ENCODE measurements at regions not wholly inside any gene's neighbourhood (a gene's known extent, or its start where the extent isn't known, plus 50 kb on each side); places are given as distances from the start of the nearest gene placed in this dataset.

- no peak for DNase-seq (ENCODE audit: low spot score)
Measured at GRCh38 chr11:92873551-92873950, 95.9 kb upstream of the MTNR1B start.

DNA sequence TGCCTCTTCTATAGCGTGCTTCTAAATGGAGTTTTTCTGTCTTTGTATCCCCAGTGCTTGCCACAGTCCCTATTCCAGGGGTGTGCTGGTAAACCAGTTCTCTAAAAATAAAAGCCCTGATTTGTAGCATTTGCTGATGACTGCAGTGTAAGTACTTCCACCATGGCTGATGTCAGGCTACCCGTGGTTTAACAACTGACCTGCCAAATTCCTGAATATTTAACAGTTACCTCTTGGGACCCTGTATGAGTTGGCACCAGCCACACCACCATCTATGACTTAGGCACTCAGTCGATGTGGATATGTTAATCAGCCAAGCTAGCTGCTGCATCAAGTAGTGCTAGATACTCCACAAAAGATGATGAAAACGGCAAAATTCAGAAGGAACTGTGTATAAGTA lies 94.0 kb upstream of the MTNR1B start:
- no peak for DNase-seq (ENCODE audit: low spot score)

GRCh38 chr11:92879086-92879485 lies 90.4 kb upstream of the MTNR1B start:
- no peak for DNase-seq (ENCODE audit: low spot score)

DNA sequence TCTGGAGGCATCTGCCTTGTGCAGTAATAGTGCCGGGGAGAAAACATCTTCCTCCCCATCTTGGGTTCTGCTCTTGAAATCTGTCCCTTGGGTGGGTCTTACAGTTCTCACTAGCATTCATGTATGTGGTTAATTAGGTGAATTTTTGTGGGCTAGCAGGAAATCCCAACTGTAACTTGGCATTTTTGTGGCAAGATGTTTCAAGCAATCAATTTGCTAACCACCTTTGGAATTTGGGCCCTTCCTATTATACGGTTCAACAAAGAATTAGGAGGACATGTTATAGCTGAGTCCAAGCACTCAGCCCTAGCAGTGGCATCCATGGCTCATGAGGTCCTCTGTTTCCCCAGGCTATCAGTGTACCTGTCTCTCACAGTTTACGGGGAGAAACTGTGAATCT lies 89.1 kb upstream of the MTNR1B start:
- no peak for DNase-seq (ENCODE audit: low spot score)

GRCh38 chr11:92881940-92882450 lies 87.5 kb upstream of the MTNR1B start:
- DNase-seq (ENCODE audit: low spot score) = no peak

GRCh38 chr11:92882828-92883611 lies 86.4 kb upstream of the MTNR1B start:
- no peak for DNase-seq (ENCODE audit: low spot score)

DNA sequence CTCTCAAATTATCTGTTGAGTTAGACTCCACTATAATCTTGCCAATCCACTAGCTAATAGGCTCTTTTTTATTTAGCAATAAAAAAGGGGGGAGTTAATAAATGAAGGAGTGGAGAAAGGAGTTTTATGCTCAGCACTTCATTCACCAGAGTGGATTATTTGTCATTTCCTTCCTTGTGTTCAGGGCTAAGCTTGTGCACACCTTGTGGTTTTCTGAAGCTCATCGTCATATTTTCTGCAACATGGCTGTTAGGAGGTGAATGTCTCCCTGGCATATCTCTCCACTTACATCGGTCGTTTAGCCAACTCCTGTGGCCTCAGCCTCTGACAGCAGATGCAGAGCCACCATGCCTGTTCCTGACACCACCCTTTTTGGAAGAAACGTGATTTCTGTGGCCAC lies 83.9 kb upstream of the MTNR1B start:
- DNase-seq (ENCODE audit: low spot score) = no peak

GRCh38 chr11:92886243-92886905 lies 83.1 kb upstream of the MTNR1B start:
- peak; percentile 63 for DNase-seq (ENCODE audit: low spot score)

DNA sequence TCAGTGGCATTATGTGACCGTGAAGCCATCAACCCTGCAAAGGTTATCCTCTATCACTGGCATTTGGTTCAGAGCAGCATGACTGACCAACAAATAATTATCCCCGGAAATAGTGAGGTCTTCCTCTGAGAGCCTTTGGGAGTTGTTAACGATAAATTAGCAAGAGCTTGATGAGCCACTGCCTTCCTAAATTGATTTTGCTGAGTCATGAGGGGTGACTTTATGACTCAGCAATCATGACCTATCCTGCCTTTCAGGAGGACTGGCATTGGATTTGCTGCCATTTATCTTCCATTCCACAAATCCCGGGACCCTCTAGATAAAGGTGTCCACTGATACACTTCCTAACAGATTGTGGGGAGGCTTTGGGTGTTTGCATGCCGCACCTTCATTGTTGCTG lies 80.8 kb upstream of the MTNR1B start:
- DNase-seq (ENCODE audit: low spot score) = peak; percentile 14

DNA sequence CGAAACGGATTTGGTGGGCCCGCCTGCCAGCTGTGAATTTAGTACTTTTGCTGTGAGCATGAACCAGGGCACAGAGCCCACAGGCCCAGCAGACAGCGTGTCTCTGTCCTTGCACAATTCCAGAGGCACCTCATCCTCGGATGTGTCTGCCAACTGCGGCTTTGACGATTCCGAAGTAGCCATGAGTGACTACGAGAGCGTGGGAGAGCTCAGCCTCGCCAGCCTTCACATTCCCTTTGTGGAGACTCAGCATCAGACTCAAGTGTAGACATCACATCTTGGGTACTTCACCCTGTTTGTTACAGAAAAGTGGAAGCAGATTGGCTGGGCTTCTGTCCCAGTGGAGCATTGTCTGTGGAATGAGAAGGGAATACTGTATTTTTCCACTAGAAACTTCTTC lies 78.6 kb upstream of the MTNR1B start:
- no peak for DNase-seq (ENCODE audit: low spot score)

GRCh38 chr11:92892802-92893684 lies 76.4 kb upstream of the MTNR1B start:
- DNase-seq (ENCODE audit: low spot score) = no peak

DNA sequence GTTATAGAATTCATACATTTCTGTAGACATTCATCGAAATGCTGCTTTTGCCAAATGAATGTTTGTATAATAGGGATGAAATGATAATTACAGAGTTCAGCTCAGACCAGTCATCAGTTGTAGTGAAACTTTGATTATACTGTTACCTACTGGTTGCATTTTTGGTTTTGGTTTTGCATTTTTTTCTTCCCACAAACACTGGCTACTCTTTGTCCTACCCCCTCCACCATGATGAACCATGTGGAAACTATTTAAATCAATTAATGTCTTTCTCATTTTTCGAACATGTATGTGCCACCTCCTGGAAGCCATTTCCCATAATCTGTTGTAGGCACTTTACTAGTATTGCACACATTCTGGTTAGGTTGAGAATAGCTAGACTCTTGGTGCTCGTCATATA lies 75.3 kb upstream of the MTNR1B start:
- DNase-seq (ENCODE audit: low spot score) = no peak

DNA sequence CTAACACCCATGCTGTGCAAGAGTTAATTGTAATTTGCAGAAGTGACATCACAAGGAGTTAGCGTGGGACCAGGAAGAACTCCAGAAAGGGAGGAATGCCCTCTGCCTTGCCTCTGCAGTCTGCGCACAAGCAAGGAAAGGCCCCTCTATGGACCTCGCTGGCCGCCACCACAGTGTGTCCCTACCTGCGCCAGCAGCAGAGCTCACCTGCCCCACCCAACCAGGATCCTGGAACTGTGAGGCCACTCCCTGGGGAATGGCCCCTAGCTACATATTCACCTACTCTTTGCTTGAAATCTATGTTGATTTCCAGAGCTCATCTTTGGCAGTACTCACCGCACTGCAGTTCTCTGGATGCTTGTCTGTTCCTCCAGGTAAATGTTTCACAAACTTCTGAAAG lies 72.0 kb upstream of the MTNR1B start:
- DNase-seq (ENCODE audit: low spot score) = no peak

GRCh38 chr11:92902417-92902816 lies 67.0 kb upstream of the MTNR1B start:
- no peak for DNase-seq (ENCODE audit: low spot score)

DNA sequence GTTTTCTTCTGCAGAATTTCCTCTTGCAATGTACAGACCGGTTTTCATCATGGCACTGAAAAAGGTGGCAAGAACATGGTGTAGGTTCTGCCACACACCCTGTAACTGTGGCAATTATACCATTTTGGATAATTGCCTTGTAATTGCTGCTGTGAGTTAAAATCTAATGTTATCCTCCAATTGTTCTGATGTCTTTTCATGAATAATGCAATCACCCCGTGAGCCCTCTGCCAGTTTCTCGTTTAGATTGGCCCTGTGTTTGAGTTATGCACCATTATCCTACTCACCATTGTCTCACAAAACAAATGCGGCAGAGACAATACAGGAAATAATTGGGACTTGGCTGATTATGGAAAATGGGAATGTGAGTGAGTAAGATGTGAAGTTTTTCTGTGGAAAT lies 61.8 kb upstream of the MTNR1B start:
- DNase-seq (ENCODE audit: low spot score) = no peak

GRCh38 chr11:92909214-92909613 lies 60.2 kb upstream of the MTNR1B start:
- DNase-seq (ENCODE audit: low spot score) = no peak

DNA sequence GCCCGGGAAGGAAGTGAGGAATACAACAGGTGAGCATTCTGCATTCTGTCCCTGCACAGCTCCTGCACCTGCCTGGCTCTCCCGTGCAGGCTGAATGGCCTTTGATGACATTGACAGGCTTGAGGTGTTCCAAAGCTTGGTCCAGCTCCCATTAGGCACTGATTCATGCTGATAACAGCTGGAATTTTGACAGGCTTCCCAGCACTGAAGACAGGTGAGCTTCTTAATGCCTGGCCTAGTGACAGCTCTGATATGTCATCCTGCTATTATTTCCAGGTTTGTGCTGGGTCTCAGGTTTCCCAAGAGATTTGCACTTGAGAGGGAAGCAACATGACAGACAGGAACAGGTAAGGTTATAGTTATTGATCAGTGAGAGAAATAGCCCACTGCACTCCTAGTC lies 58.0 kb upstream of the MTNR1B start:
- no peak for DNase-seq (ENCODE audit: low spot score)

- no peak for DNase-seq (ENCODE audit: low spot score)
Measured at GRCh38 chr11:92915551-92915950, 53.9 kb upstream of the MTNR1B start.

DNA sequence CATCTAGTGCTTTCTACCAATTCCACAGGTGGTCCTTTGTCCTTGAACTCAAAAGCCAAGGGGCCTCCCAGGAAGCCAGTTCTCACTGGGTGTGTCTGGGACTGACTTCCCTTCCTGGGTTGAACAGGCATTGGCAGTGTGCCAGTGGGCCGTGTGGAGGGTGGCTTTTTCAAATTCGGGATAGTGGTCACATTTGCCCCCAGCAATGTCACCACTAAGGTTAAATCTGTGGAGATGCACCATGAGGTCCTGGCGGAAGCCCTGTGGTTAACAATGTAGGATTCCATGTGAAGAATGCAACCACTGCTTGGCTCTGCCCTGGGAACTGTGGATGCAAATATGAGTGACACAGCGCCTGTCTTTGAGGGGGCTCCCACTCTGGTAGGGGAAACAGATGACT lies 53.2 kb upstream of the MTNR1B start:
- no peak for DNase-seq (ENCODE audit: low spot score)

DNA sequence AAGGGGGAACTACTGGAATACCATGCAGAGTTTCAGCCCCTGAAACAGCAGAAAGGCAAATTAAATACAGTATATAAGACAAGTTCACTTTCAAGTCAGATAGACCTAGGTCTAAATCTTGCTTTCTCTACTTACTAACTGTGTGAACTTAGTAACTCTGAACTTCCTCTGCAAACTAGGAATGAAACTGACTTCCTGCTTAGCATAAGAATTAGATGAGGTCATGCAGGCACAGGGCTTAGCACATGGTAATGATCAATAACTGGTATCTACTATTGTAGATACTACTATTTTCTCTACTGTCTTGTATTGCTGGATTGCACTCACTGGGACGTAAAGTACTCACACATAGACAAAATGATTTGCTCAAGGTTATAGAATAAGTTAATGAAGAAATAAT lies 51.5 kb upstream of the MTNR1B start:
- DNase-seq (ENCODE audit: low spot score) = no peak

GRCh38 chr11:92919048-92919447 lies 50.4 kb upstream of the MTNR1B start:
- DNase-seq (ENCODE audit: low spot score) = no peak

Data from RKO (cell line).